AG04449 (cell line): ENCODE measurements at regions not wholly inside any gene's neighbourhood (a gene's known extent, or its start where the extent isn't known, plus 50 kb on each side); places are given as distances from the start of the nearest gene placed in this dataset.

ENCODE experiments used
- CTCF ChIA-PET: fragments of 350-600 bp; formaldehyde crosslinking; extraction: SDS; loops from one replicate; lab custom pipeline; 2021; ENCODE audit warnings: antibody characterized with exemption; lab: Yijun Ruan, JAX
- POLR2A ChIA-PET: fragments of 400-600, 350-600 bp; formaldehyde crosslinking; extraction: SDS; loops from one replicate; lab custom pipeline; 2020; ENCODE audit warnings: antibody characterized with exemption, inconsistent platforms; lab: Yijun Ruan, JAX
- DNase-seq: peaks from one replicate; pipeline ENCODE4 v3.0.0-alpha.2; 2010; ENCODE audit warnings: low read depth, low spot score
- H3K4me3 ChIP-seq: 2 replicates; pipeline ENCODE4 v1.5.1; 2011; ENCODE audit warnings: low read depth, mild to moderate bottlenecking, control low read depth, low read length
- CTCF ChIP-seq: IDR thresholded peaks from one replicate; pipeline ENCODE4 v1.5.1; 2011; ENCODE audit warnings: mild to moderate bottlenecking, moderate library complexity, low read length, control low read depth, inconsistent platforms; ENCODE audit not compliant: insufficient read depth; ENCODE audit errors: missing control alignments

- H3K4me3 ChIP-seq: no peak overlapping the region
- no peak for DNase-seq
- CTCF ChIA-PET: no interaction called here
- no peak for TF ChIP-seq CTCF
- POLR2A ChIA-PET: no interaction called here
Observed at GRCh38 chr12:59944177-59944576, 348.3 kb downstream of the SLC16A7 start.

GRCh38 chr12:59946635-59947034, 350.8 kb downstream of the SLC16A7 start:
- no peak for TF ChIP-seq CTCF
- no peak for DNase-seq
- POLR2A ChIA-PET: no interaction called here
- no peak overlapping the region for H3K4me3 ChIP-seq
- CTCF ChIA-PET: no interaction called here

GRCh38 chr12:59963546-59963945, 367.7 kb downstream of the SLC16A7 start:
- TF ChIP-seq CTCF: no peak
- CTCF ChIA-PET: no interaction called here
- no peak for DNase-seq
- POLR2A ChIA-PET: no interaction called here
- no peak overlapping the region for H3K4me3 ChIP-seq

- peak; percentile 9 for DNase-seq
Observed at GRCh38 chr12:59972905-59973304, 377.1 kb downstream of the SLC16A7 start.

GRCh38 chr12:59973515-59973914, 377.7 kb downstream of the SLC16A7 start:
- H3K4me3 ChIP-seq: no peak overlapping the region
- no peak for TF ChIP-seq CTCF
- peak; percentile 58 for DNase-seq
- POLR2A ChIA-PET: no interaction called here
- CTCF ChIA-PET: interaction anchor here (0.8 kb wide), 1 partner anchor 24 kb away, joined by 3 read pairs; no protein-coding TSS in a partner anchor

More at GRCh38 chr12:59972905-59973304, 377.1 kb downstream of the SLC16A7 start:
- POLR2A ChIA-PET: no interaction called here
- no peak overlapping the region for H3K4me3 ChIP-seq
- TF ChIP-seq CTCF: no peak
- CTCF ChIA-PET: interaction anchor here (0.8 kb wide), 1 partner anchor 81 kb away, joined by 3 read pairs; no protein-coding TSS in a partner anchor

- ChIA-PET POLR2A (no interaction called here), CTCF (interaction anchor here (1.0 to 1.1 kb wide), 2 partner anchors 11 to 22 kb away, joined by 3 read pairs; no protein-coding TSS in a partner anchor)
- DNase-seq: no peak
- no peak overlapping the region for H3K4me3 ChIP-seq
- no peak for TF ChIP-seq CTCF
Observed at GRCh38 chr12:59977779-59978178, 381.9 kb downstream of the SLC16A7 start.
